ENCODE measurements at regions not wholly inside any gene's neighbourhood (a gene's known extent, or its start where the extent isn't known, plus 50 kb on each side); places are given as distances from the start of the nearest gene placed in this dataset.

- TF ChIP-seq CTCF (conservative IDR thresholded peaks at IDR 0.05 in 1 of 2, IDR thresholded peaks at IDR 0.05 in 1 of 2; ENCODE audit: extremely low read depth in 1 of 2, insufficient read depth in 1 of 2, low read depth in 1 of 2, low read length in 2 of 2) (no peak), EZH2 (IDR thresholded peaks at IDR 0.05; ENCODE audit: borderline replicate concordance, low read length) (no peak)
Measured at GRCh38 chr13:78844106-78844505, 185.2 kb upstream of the OBI1 start.

Data from mammary epithelial cell (primary cell).